ENCODE measurements at regions not wholly inside any gene's neighbourhood (a gene's known extent, or its start where the extent isn't known, plus 50 kb on each side); places are given as distances from the start of the nearest gene placed in this dataset.
A peak's percentile ranks its signal among the peaks of the same experiment; 100 is the strongest.

GRCh38 chr15:69931156-69931555, 166.6 kb downstream of the TLE3 start:
- no peak for DNase-seq

DNA sequence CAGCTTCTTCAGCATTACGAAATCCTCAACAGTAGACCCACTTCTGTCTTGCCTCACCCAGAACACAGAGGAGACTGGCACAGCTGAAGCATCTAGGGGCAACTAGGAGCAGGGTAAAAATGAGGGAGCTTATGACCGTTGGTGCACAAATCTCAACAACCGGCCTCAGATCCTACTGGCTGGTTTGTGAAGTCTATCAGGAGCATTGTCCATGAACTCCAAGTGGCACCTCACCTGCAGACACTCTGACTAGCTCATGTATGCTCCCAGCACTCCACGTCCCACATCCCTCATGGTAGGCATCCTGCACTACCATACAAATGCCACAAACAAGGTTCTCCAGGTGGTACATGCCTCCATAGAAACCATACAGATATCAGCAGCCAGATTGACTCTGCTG, 163.1 kb downstream of the TLE3 start:
- DNase-seq = no peak

DNA sequence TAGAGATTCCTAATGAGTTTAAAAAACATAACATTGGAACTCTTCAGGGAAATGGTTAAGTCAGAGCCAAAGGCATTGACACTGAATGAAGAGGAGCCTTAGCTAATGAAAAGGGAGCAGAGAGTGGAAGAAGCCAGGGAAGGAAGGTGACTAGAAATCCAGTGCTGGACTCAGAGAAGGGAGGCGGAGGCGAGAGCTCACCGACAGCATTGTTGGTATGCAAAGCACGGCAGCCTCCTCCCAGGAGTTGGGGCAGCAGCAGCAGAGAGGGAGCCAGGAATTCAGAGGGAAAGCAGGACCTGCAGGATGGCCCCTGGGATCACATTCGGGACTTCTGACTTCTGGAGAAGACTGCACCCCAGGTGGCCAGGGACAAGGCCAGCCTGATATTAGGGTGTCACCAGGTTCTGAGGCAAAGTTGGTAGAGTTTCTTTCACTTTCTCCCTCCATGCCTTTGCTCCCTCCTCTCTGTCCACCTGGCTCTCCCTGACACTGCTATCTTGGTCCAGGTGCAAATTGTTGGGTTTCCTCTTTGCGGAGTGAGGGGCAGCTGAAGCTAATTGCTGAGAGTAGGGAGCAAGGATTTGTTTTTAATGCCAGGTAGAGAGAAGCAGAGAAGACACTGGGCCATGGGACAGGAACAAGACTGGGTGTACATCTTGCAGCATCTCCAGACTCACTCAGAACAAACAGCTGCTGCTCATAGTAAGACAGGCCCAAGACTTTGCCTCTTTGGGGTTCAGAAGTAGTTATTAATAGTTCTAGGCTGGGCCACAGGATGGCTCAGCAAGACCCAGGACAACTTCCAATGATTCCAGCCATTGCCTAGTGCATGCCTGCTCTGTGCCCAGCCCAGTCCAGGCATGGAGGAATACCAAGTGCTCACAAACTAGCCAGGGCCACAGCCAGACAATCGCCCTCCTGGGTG, 157.9 kb downstream of the TLE3 start:
- no peak for DNase-seq

- DNase-seq = no peak
These were observed 157.0 kb downstream of the TLE3 start for GRCh38 chr15:69940441-69941300.

- DNase-seq = no peak
These were observed 156.5 kb downstream of the TLE3 start for GRCh38 chr15:69941301-69941605.

- DNase-seq = no peak
These were observed 155.8 kb downstream of the TLE3 start for GRCh38 chr15:69941706-69942495.

DNA sequence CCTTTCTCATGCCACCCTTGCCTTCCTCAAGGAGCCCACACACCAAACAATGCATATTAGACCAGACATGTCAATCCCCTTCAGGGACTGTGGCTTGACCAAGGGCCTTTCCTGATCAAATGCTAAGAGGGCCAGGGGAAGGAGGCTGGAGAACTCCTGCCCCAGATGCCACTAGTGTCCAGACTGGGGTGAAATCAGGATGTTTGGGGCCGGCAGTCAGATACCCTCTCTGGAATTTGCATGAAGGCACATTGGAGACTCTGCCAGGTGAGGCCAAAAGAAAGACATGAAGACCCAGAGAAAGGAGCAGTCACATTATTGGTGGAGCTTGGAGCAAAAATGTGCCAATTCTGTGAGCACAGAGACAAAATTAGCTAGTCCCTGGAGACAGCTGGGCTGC, 154.1 kb downstream of the TLE3 start:
- DNase-seq = no peak

GRCh38 chr15:69945729-69946128, 152.0 kb downstream of the TLE3 start:
- DNase-seq = no peak

DNA sequence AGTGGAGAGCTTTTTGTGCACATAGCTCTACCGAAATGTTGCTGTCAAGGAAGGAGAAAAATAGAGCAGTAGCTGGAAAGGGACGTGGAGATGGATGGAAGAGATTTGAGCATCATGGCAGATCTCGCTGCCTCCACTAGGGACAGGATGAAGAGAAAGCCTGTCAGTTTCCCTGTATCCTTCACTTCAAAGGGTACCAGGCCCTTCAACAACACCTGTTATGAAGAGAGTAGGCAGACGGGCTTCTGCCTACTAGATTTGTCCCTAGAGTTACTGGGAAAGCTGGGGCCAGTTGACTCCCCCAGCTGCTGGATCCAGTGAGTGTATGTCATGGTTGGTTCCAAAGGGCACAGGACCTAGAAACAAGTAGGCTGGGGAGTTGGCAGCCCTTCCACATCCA, 150.8 kb downstream of the TLE3 start:
- no peak for DNase-seq

- no peak for DNase-seq
These were observed 150.3 kb downstream of the TLE3 start for GRCh38 chr15:69947394-69947793.

DNA sequence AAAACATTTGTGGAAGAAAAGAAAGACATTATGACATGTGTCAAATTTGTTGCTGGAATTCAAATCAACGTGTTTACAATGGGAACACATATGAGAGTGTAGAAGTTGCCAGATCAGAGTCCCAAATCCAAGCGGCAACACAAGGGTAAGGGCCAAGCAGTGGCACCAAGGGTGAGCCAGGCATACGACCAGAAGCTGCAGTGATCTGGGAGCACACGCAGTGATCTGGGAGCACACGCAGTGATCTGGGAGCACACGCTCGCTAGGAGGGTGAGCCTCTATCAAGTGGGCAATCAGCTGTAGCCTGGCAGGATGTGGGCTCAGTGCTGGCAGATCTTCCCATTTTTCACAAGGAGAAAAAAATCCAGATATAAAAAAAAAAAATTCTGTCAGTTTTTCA, 148.2 kb downstream of the TLE3 start:
- no peak for DNase-seq

DNA sequence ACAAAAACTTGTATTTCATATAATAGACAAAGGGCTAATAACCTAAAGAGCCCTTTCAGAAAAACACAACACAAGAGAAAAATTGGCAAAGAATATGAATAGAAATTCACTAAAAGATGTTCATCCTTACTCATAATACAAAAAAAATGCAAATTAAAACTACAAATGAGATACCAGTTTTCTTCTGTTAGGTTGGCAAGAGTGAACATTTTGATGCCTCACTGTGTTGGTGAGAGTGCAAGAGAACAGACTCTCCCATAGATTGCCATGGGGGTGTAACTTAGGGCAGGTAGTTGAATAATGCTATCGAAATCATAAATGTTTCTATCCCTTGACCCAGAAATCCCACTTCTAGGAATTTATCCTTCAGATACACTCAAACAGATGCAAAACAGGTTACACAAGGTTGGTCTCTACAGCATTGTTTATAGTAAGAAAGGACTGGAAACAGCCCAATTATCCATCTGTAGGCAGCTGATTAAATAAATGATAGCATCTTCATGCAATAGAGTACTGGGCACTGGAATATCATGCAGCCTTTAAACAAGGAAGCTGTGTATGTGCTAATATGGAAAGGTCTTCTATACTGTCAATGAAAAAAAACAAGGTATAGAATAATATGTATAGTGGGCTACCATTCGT, 146.3 kb downstream of the TLE3 start:
- DNase-seq = no peak

GRCh38 chr15:69951898-69952555, 145.7 kb downstream of the TLE3 start:
- no peak for DNase-seq

GRCh38 chr15:69953051-69953450, 144.7 kb downstream of the TLE3 start:
- no peak for DNase-seq

DNA sequence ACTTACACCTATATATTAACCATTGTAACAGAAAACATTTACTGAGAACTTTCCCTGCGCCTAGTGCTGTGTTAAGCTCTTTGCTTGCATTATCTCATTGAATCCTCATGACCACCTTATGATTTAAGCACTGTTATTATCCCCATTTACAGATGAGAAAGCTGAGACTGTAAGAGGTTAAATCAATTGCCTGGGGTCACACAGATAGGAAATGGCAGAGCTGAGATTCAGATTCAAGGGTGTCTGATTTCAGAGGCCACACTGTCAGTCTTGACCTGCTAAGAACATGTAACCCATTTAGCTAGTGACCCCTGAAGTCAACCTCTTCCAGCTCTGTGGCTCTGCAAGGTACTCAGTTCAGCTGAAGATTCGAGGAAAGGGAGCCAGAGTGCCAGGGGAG, 143.9 kb downstream of the TLE3 start:
- no peak for DNase-seq

DNA sequence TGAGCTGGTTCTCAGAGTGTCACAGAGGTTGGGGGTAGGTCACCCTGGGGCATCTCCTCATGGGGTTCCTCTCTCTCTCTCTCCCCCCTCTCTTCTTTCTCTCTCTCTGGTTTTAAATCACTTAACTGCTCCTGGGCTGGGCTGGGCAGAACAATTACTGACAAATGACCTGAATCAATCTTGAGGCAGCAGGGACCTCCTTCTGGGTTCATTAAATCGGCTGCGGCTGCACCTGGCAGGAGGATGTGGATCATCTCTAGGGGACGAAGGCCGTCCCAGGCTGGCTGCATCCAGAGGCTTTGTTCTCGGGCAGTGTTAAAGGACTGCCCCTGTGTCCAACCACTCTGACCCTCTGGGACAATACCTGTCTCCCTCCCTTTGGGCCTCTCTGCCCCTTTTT, 143.1 kb downstream of the TLE3 start:
- peak in 1 of 2 experiments; percentile 25 for DNase-seq

- DNase-seq = no peak
These were observed 142.3 kb downstream of the TLE3 start for GRCh38 chr15:69955240-69955894.

DNA sequence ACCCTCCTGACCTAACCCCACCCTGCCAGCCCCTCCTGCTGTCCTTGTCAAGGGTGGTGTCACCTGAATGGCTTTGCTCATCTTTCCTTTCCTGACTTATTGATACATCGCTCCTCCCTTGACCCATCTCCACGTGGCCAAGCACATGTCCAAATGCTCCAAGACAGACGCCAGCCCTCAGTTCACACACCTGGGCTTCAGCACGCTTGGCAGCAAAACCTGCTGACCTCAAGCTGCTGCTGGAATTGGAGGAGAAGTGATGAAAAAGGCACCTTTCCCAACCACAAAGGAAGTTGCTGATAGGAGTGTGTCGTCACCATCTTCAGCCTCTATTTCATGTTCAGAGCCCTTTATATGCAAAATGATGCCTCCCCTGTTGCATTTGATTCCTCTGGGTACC, 141.3 kb downstream of the TLE3 start:
- no peak for DNase-seq

DNA sequence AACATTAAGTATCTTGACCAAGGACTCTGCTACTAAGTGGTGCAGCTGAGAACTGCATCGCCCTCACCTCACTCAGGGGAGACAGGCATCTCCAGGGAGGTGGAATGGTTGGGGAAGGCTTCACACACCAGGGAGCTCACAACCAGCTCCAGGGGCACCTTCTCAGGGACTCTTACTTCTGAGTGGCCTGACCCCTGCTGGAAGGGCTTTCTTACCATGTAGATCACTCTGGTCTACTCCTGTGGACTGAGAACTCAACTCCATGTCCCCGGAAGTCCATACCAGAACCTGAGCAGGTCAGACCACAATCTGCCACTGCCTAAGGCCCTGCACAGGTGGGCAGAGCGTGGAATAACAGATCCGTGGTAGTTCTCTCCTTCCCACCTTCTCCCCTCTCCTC, 140.5 kb downstream of the TLE3 start:
- no peak for DNase-seq

DNA sequence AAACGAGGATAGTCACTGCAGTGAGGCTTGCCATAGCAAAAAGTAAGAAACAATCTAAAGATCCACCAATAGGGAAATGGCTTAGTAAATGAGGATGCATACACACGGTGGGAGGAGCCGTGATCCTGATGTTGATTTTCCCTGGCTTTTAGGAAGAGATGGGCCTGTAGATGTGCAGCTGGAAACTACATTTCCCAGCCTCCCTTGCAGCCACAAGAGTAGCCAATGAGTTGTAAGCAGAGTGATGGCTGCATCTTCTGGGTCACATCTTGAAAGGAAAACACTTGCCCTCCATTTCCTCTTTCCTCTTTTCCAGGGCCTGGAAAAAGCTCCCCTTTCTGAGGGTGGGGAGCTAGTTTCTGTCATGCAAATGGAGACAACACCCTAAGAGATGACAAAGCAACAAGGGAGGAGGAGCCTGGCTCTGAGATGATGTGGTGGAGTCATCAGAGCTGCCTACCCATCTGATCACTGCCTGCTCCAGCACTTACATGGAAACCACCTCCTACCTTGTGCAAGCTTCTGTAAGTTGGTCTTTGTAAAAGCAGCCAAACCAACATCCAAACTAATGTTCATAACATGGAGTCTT, 139.1 kb downstream of the TLE3 start:
- no peak for DNase-seq

- DNase-seq = no peak
These were observed 135.2 kb downstream of the TLE3 start for GRCh38 chr15:69962561-69962960.
